OCI-LY7 (cell line): ENCODE measurements at regions not wholly inside any gene's neighbourhood (a gene's known extent, or its start where the extent isn't known, plus 50 kb on each side); places are given as distances from the start of the nearest gene placed in this dataset.

Experiments
- EZH2phosphoT487 ChIP-seq: fragments of 200-600 bp; sonication (generic); IDR thresholded peaks from 2 replicates; pipeline ENCODE4 v1.6.1; 2018; ENCODE audit warnings: low read depth, borderline replicate concordance, mild to moderate bottlenecking, mixed run types, antibody characterized with exemption, low read length, moderate library complexity, mixed read lengths
- TF ChIP-seq, protein P1 (sequence below): fragments of 200-600 bp; sonication (generic); conservative IDR thresholded peaks from 2 replicates; pipeline ENCODE4 v1.5.1; 2014; ENCODE audit warnings: mild to moderate bottlenecking, antibody characterized with exemption, low read length, moderate library complexity, mixed read lengths

- TF ChIP-seq, protein P1, sequence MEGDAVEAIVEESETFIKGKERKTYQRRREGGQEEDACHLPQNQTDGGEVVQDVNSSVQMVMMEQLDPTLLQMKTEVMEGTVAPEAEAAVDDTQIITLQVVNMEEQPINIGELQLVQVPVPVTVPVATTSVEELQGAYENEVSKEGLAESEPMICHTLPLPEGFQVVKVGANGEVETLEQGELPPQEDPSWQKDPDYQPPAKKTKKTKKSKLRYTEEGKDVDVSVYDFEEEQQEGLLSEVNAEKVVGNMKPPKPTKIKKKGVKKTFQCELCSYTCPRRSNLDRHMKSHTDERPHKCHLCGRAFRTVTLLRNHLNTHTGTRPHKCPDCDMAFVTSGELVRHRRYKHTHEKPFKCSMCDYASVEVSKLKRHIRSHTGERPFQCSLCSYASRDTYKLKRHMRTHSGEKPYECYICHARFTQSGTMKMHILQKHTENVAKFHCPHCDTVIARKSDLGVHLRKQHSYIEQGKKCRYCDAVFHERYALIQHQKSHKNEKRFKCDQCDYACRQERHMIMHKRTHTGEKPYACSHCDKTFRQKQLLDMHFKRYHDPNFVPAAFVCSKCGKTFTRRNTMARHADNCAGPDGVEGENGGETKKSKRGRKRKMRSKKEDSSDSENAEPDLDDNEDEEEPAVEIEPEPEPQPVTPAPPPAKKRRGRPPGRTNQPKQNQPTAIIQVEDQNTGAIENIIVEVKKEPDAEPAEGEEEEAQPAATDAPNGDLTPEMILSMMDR: no peak
- no peak for TF ChIP-seq EZH2phosphoT487
Observed at GRCh38 chr4:82241534-82241933, 132.3 kb downstream of the HNRNPD start.
